H1 (cell line): ENCODE measurements at regions not wholly inside any gene's neighbourhood (a gene's known extent, or its start where the extent isn't known, plus 50 kb on each side); places are given as distances from the start of the nearest gene placed in this dataset.

Source experiments
- KDM1A ChIP-seq: fragments of 200-600, 300-600 bp; sonication (generic); IDR thresholded peaks from 2 replicates; pipeline ENCODE4 v1.7.1; 2016; ENCODE audit warnings: mild to moderate bottlenecking, low read length, borderline replicate concordance
- TAF7 ChIP-seq: optimal IDR thresholded peaks from 2 replicates; pipeline ENCODE3; 2011; ENCODE audit warnings: low read depth, mild to moderate bottlenecking, inconsistent platforms, low read length, moderate library complexity, borderline replicate concordance
- TF ChIP-seq, protein P1 (sequence below): fragments of 300-600 bp; sonication (generic); IDR thresholded peaks from 2 replicates; pipeline ENCODE4 v1.7.1; 2012; ENCODE audit warnings: low read length, moderate library complexity, mild to moderate bottlenecking, inconsistent platforms; ENCODE audit not compliant: insufficient replicate concordance

DNA sequence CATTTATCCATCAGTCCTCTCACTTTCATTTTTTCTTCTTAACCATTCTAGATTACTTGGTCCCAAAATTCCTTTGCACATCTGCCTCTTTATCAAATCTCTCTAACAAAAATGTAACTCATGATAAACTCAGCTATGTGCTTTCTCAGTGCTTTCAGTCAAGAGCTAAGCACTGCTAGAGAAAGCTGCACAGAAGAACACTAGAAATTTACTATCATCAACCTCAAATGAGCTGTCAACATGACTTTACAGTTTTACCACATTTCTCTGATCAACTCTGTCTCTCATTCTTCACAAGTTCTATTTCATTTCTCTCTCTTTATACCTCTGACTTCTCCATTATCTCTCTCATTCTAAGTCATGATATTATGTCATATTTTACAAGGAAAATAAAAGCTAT is 54.2 kb upstream of the PRKACB start (continued):
- TF ChIP-seq, protein P1, sequence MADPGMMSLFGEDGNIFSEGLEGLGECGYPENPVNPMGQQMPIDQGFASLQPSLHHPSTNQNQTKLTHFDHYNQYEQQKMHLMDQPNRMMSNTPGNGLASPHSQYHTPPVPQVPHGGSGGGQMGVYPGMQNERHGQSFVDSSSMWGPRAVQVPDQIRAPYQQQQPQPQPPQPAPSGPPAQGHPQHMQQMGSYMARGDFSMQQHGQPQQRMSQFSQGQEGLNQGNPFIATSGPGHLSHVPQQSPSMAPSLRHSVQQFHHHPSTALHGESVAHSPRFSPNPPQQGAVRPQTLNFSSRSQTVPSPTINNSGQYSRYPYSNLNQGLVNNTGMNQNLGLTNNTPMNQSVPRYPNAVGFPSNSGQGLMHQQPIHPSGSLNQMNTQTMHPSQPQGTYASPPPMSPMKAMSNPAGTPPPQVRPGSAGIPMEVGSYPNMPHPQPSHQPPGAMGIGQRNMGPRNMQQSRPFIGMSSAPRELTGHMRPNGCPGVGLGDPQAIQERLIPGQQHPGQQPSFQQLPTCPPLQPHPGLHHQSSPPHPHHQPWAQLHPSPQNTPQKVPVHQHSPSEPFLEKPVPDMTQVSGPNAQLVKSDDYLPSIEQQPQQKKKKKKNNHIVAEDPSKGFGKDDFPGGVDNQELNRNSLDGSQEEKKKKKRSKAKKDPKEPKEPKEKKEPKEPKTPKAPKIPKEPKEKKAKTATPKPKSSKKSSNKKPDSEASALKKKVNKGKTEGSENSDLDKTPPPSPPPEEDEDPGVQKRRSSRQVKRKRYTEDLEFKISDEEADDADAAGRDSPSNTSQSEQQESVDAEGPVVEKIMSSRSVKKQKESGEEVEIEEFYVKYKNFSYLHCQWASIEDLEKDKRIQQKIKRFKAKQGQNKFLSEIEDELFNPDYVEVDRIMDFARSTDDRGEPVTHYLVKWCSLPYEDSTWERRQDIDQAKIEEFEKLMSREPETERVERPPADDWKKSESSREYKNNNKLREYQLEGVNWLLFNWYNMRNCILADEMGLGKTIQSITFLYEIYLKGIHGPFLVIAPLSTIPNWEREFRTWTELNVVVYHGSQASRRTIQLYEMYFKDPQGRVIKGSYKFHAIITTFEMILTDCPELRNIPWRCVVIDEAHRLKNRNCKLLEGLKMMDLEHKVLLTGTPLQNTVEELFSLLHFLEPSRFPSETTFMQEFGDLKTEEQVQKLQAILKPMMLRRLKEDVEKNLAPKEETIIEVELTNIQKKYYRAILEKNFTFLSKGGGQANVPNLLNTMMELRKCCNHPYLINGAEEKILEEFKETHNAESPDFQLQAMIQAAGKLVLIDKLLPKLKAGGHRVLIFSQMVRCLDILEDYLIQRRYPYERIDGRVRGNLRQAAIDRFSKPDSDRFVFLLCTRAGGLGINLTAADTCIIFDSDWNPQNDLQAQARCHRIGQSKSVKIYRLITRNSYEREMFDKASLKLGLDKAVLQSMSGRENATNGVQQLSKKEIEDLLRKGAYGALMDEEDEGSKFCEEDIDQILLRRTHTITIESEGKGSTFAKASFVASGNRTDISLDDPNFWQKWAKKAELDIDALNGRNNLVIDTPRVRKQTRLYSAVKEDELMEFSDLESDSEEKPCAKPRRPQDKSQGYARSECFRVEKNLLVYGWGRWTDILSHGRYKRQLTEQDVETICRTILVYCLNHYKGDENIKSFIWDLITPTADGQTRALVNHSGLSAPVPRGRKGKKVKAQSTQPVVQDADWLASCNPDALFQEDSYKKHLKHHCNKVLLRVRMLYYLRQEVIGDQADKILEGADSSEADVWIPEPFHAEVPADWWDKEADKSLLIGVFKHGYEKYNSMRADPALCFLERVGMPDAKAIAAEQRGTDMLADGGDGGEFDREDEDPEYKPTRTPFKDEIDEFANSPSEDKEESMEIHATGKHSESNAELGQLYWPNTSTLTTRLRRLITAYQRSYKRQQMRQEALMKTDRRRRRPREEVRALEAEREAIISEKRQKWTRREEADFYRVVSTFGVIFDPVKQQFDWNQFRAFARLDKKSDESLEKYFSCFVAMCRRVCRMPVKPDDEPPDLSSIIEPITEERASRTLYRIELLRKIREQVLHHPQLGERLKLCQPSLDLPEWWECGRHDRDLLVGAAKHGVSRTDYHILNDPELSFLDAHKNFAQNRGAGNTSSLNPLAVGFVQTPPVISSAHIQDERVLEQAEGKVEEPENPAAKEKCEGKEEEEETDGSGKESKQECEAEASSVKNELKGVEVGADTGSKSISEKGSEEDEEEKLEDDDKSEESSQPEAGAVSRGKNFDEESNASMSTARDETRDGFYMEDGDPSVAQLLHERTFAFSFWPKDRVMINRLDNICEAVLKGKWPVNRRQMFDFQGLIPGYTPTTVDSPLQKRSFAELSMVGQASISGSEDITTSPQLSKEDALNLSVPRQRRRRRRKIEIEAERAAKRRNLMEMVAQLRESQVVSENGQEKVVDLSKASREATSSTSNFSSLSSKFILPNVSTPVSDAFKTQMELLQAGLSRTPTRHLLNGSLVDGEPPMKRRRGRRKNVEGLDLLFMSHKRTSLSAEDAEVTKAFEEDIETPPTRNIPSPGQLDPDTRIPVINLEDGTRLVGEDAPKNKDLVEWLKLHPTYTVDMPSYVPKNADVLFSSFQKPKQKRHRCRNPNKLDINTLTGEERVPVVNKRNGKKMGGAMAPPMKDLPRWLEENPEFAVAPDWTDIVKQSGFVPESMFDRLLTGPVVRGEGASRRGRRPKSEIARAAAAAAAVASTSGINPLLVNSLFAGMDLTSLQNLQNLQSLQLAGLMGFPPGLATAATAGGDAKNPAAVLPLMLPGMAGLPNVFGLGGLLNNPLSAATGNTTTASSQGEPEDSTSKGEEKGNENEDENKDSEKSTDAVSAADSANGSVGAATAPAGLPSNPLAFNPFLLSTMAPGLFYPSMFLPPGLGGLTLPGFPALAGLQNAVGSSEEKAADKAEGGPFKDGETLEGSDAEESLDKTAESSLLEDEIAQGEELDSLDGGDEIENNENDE, result no peak
- TF ChIP-seq KDM1A (no peak), TAF7 (no peak)
